SH-SY5Y (cell line): ENCODE measurements at regions not wholly inside any gene's neighbourhood (a gene's known extent, or its start where the extent isn't known, plus 50 kb on each side); places are given as distances from the start of the nearest gene placed in this dataset.

Experiments used
- GATA2 ChIP-seq: IDR thresholded peaks from 2 replicates; pipeline ENCODE4 v1.6.1; 2011; ENCODE audit warnings: mild to moderate bottlenecking, low read depth, low read length
- GATA3 ChIP-seq: IDR thresholded peaks from 2 replicates; pipeline ENCODE4 v1.6.1; 2011; ENCODE audit warnings: low read depth, mild to moderate bottlenecking, low read length, moderate library complexity

GRCh38 chr5:163941079-163941478 is 435.7 kb downstream of the MAT2B start:
- TF ChIP-seq GATA2 (no peak), GATA3 (no peak)

- no peak for TF ChIP-seq GATA2
- TF ChIP-seq GATA3: no peak
These were observed 438.1 kb downstream of the MAT2B start for GRCh38 chr5:163943546-163943945.

GRCh38 chr5:163944738-163945137 is 439.3 kb downstream of the MAT2B start:
- TF ChIP-seq GATA3 (no peak), GATA2 (no peak)

GRCh38 chr5:163947848-163948666 is 442.6 kb downstream of the MAT2B start:
- no peak for TF ChIP-seq GATA3
- no peak for TF ChIP-seq GATA2

- TF ChIP-seq GATA3 (no peak), GATA2 (no peak)
These were observed 444.8 kb downstream of the MAT2B start for GRCh38 chr5:163950248-163950647.

- TF ChIP-seq GATA3 (no peak), GATA2 (no peak)
These were observed 445.6 kb downstream of the MAT2B start for GRCh38 chr5:163951069-163951468.

- no peak for TF ChIP-seq GATA3
- TF ChIP-seq GATA2: no peak
These were observed 448.5 kb downstream of the MAT2B start for GRCh38 chr5:163953901-163954300.

GRCh38 chr5:163963881-163964280 is 458.5 kb downstream of the MAT2B start:
- TF ChIP-seq GATA3 (no peak), GATA2 (no peak)

GRCh38 chr5:163964671-163965070 is 459.3 kb downstream of the MAT2B start:
- TF ChIP-seq GATA3: no peak

- TF ChIP-seq GATA3: no peak
- no peak for TF ChIP-seq GATA2
These were observed 461.8 kb downstream of the MAT2B start for GRCh38 chr5:163967268-163967667.

GRCh38 chr5:163968651-163969050 is 463.2 kb downstream of the MAT2B start:
- no peak for TF ChIP-seq GATA3
- no peak for TF ChIP-seq GATA2

GRCh38 chr5:163976696-163977095 is 471.3 kb downstream of the MAT2B start:
- no peak for TF ChIP-seq GATA2
- TF ChIP-seq GATA3: no peak

- no peak for TF ChIP-seq GATA3
- TF ChIP-seq GATA2: no peak
These were observed 473.5 kb downstream of the MAT2B start for GRCh38 chr5:163978897-163979296.

- no peak for TF ChIP-seq GATA3
- TF ChIP-seq GATA2: no peak
These were observed 483.1 kb downstream of the MAT2B start for GRCh38 chr5:163988566-163988965.

GRCh38 chr5:163993126-163993525 is 487.7 kb downstream of the MAT2B start:
- no peak for TF ChIP-seq GATA3
- TF ChIP-seq GATA2: no peak
